Naive thymus-derived CD8-positive, alpha-beta T cell (primary cell): ENCODE measurements at regions not wholly inside any gene's neighbourhood (a gene's known extent, or its start where the extent isn't known, plus 50 kb on each side); places are given as distances from the start of the nearest gene placed in this dataset.

Source experiments
- ATAC-seq, 2 donors: fragments of 150-1000 bp; cut with Tn5 transposase in 1 of 2; sonication (Bioruptor Pico), chemical (Tn5 transposase) in 1 of 2; 1 replicate in 1 of 2; 2 replicates in 1 of 2; pipeline ENCODE4 v1.10.0; 2021; ENCODE audit warnings: mild to moderate bottlenecking in 2 of 2, moderate library complexity in 2 of 2
- POLR2A ChIA-PET: fragments of 350-600 bp; sonication (Branson Sonifier 250); formaldehyde crosslinking; loops from one replicate; lab custom pipeline; 2021; ENCODE audit warnings: antibody characterized with exemption; lab: Charles Lee
- DNase-seq, 10 donors: peaks; one replicate each; pipeline versions ENCODE4 v3.0.0 to v3.0.0-alpha.2; 2020 to 2022
- H3K27ac Mint-ChIP-seq, 10 donors: one replicate each; pipeline ENCODE4 v1.8.0; 2020 to 2022; ENCODE audit warnings: mild to moderate bottlenecking in 10 of 10, mixed read lengths in 10 of 10, moderate library complexity in 4 of 10, inconsistent platforms in 1 of 10
- H3K27me3 Mint-ChIP-seq, 5 donors: one replicate each; pipeline ENCODE4 v1.8.0; 2021 to 2022; ENCODE audit warnings: mixed read lengths in 5 of 5
- H3K36me3 Mint-ChIP-seq, 3 donors: one replicate each; pipeline ENCODE4 v1.8.0; 2020 to 2022; ENCODE audit warnings: mixed read lengths in 3 of 3, mild to moderate bottlenecking in 2 of 3, inconsistent platforms in 1 of 3
- H3K4me1 Mint-ChIP-seq, 4 donors: one replicate each; pipeline ENCODE4 v1.8.0; 2021 to 2022; ENCODE audit warnings: mixed read lengths in 4 of 4
- H3K4me3 Mint-ChIP-seq, 10 donors: one replicate each; pipeline ENCODE4 v1.8.0; 2020 to 2022; ENCODE audit warnings: mild to moderate bottlenecking in 10 of 10, mixed read lengths in 10 of 10, moderate library complexity in 6 of 10, inconsistent platforms in 1 of 10
- H3K9me3 Mint-ChIP-seq, 9 donors: one replicate each; pipeline ENCODE4 v1.8.0; 2020 to 2022; ENCODE audit warnings: mixed read lengths in 9 of 9, mild to moderate bottlenecking in 3 of 9, inconsistent platforms in 1 of 9, moderate library complexity in 1 of 9

- Mint-ChIP-seq H3K4me3 (no peak overlapping the region), H3K4me1 (no peaks in the 10 kb centered on the region), H3K36me3 (peaks cover 0 to 5% (median 1%) of the 10 kb centered on the region in 3 donors), H3K9me3 (no peaks in the 10 kb centered on the region), H3K27ac (no peak overlapping the region), H3K27me3 (peaks cover 0 to 4% (median 0%) of the 10 kb centered on the region in 5 donors)
- POLR2A ChIA-PET: no interaction called here
- DNase-seq: no peak
- no peak for ATAC-seq
Measured at GRCh38 chr2:217482056-217482710, 520.6 kb downstream of the TNS1 start.

- H3K27me3 Mint-ChIP-seq: peaks cover 0 to 4% (median 0%) of the 10 kb centered on the region in 5 donors
- peaks cover 0 to 5% (median 4%) of the 10 kb centered on the region in 3 donors for H3K36me3 Mint-ChIP-seq
- no peaks in the 10 kb centered on the region for H3K4me1 Mint-ChIP-seq
- H3K27ac Mint-ChIP-seq: no peak overlapping the region
- no peak for ATAC-seq
- no peaks in the 10 kb centered on the region for H3K9me3 Mint-ChIP-seq
- no peak for DNase-seq
- no peak overlapping the region for H3K4me3 Mint-ChIP-seq
- POLR2A ChIA-PET: no interaction called here
Measured at GRCh38 chr2:217481577-217481976, 521.2 kb downstream of the TNS1 start.

DNA sequence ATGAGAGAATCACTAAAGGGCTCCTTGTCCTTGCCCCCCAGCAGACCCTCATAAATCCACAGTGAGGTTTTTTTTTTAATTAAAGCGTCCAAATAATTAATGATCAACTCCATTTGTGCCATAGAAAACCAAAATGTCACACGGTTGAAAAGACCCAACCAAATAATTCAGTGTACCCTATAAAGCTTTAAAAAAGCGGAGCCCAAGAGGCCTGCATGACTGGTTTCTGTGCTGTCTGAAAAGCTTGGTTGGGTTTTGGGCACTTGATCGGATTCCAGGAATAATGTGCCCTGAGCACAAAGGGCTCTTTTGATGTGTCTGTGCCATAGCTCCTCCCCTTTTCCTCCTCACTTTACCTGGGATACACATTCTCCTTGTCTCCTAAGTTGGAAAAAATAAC is 523.2 kb downstream of the TNS1 start:
- Mint-ChIP-seq H3K27me3 (peaks cover 0 to 4% (median 0%) of the 10 kb centered on the region in 5 donors), H3K4me3 (no peak overlapping the region), H3K4me1 (no peaks in the 10 kb centered on the region), H3K9me3 (no peaks in the 10 kb centered on the region), H3K36me3 (peaks cover 0 to 8% (median 4%) of the 10 kb centered on the region in 3 donors), H3K27ac (no peak overlapping the region)
- DNase-seq (no peak), ATAC-seq (no peak)
- POLR2A ChIA-PET: no interaction called here

DNA sequence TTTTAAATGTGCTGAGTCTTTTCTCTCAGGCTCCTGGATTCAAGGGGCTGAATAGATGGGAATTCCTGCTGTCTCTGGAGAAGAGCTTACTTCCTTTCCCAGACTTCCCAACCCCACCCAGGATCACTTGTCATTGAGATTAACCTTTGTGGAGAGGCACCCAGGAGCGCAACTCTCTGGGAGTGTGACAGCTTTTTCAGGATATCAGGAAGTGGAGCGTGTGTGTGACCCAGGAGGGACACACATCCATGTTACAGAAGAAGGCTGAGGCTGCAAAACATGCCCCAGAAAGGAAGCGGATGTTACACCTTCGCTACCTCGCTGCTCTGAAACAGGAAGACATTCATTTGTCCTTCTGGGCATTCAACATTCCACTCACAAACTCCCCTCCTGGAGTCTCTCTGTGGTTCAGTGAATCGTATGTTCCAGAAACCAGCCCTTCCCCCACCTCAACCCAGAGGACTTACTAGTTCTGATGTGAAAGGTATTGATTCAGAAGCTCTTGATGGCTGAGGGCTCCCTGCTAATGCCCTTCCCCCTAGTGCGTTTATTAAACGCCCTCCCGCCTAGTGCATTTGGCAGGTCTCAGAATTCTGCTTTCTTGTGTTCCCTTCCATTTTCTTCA is 523.9 kb downstream of the TNS1 start:
- H3K27me3 Mint-ChIP-seq: peaks cover 0 to 4% (median 0%) of the 10 kb centered on the region in 5 donors
- POLR2A ChIA-PET: no interaction called here

DNA sequence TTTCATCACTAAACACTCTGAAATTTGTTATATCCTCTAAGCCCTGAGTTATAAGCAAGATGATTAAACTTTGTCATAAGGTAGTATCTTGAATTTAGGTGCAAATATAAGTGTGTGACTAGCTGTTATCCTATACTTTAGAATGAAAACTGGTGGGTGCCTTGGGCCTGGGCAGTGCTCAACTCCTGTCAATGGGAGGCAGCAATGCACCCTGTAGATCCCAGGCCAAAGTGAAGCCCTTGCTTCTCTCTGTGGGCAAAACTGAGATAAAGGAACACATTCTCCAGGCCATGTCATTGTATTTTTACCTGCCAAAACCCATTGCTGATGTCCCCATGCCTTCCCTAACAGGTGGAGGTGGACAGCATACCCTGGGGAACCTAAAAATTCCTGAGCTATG is 525.2 kb downstream of the TNS1 start:
- Mint-ChIP-seq H3K36me3 (peaks cover 0 to 12% (median 10%) of the 10 kb centered on the region in 3 donors), H3K27ac (no peak overlapping the region), H3K4me1 (no peaks in the 10 kb centered on the region), H3K4me3 (no peak overlapping the region), H3K27me3 (peaks cover 0 to 8% (median 0%) of the 10 kb centered on the region in 5 donors), H3K9me3 (no peaks in the 10 kb centered on the region)
- ATAC-seq: no peak
- POLR2A ChIA-PET: no interaction called here
- no peak for DNase-seq

More for the DNA sequence above, 523.9 kb downstream of the TNS1 start:
- ATAC-seq (no peak), DNase-seq (no peak)
- Mint-ChIP-seq H3K9me3 (no peaks in the 10 kb centered on the region), H3K4me3 (no peak overlapping the region), H3K36me3 (peaks cover 0 to 10% (median 6%) of the 10 kb centered on the region in 3 donors), H3K27ac (no peak overlapping the region), H3K4me1 (no peaks in the 10 kb centered on the region)

DNA sequence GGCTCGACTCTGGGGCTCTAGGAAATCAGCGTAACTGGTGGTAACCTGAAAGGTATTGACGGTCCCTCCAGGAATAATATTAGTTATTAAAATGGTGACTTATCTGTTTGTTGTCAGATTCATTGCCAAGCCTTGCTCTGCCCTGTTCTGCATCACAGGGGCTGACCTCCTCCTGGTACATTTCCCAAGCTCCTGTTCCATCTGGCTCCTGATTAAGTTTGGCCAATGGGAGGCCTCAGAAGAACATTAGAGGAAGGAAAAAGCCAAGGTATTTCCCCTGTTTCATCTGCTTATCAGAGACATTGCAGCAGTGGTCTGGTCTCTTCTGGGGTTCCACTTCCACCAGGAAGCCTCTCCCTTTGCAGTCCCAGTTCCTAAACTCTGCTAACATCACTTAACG is 527.0 kb downstream of the TNS1 start:
- DNase-seq: no peak
- H3K4me1 Mint-ChIP-seq: no peaks in the 10 kb centered on the region
- peaks cover 0 to 7% (median 0%) of the 10 kb centered on the region in 5 donors for H3K27me3 Mint-ChIP-seq
- no peak overlapping the region for H3K4me3 Mint-ChIP-seq
- H3K9me3 Mint-ChIP-seq: no peaks in the 10 kb centered on the region
- H3K27ac Mint-ChIP-seq: no peak overlapping the region
- no peak for ATAC-seq
- POLR2A ChIA-PET: no interaction called here
- peaks cover 0 to 15% (median 10%) of the 10 kb centered on the region in 3 donors for H3K36me3 Mint-ChIP-seq

GRCh38 chr2:217475101-217475500 is 527.7 kb downstream of the TNS1 start:
- Mint-ChIP-seq H3K27me3 (peaks cover 0 to 7% (median 0%) of the 10 kb centered on the region in 5 donors), H3K36me3 (peaks cover 0 to 15% (median 10%) of the 10 kb centered on the region in 3 donors), H3K4me3 (no peak overlapping the region), H3K9me3 (no peaks in the 10 kb centered on the region), H3K27ac (no peak overlapping the region), H3K4me1 (no peaks in the 10 kb centered on the region)
- POLR2A ChIA-PET: interaction anchor here (0.6 kb wide), 1 partner anchor 9 kb away, joined by 3 read pairs; no protein-coding TSS in a partner anchor
- ATAC-seq (no peak), DNase-seq (no peak)

DNA sequence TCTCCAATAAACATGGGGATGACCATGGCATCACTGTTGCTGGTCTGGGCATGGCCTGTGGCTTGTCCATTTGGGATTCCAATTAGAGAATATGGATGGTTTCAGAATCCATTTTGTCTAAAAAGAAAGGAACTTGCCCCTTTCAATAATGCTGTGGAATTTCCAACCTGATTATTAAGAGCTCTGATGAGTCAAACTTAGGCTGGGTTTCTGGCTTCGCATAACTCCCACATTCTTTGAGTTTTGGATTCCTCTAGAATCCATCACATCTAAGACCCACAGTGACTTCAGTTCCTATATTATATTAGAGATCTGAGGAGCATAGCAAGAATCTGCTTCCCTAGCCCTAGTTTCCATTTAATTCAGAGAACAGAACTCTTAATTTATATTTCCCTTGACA is 531.5 kb downstream of the TNS1 start:
- POLR2A ChIA-PET: no interaction called here
- ATAC-seq (no peak), DNase-seq (no peak)
- no peaks in the 10 kb centered on the region for H3K9me3 Mint-ChIP-seq
- H3K27me3 Mint-ChIP-seq: peaks cover 0 to 6% (median 0%) of the 10 kb centered on the region in 5 donors
- H3K36me3 Mint-ChIP-seq: peaks cover 6 to 13% (median 10%) of the 10 kb centered on the region in 3 donors
- H3K27ac Mint-ChIP-seq: no peak overlapping the region
- H3K4me3 Mint-ChIP-seq: no peak overlapping the region
- no peaks in the 10 kb centered on the region for H3K4me1 Mint-ChIP-seq

GRCh38 chr2:217469203-217469810 is 533.5 kb downstream of the TNS1 start:
- no peak overlapping the region for H3K27ac Mint-ChIP-seq
- H3K9me3 Mint-ChIP-seq: no peaks in the 10 kb centered on the region
- ATAC-seq: no peak
- POLR2A ChIA-PET: no interaction called here
- H3K4me3 Mint-ChIP-seq: no peak overlapping the region
- peaks cover 0 to 6% (median 0%) of the 10 kb centered on the region in 5 donors for H3K27me3 Mint-ChIP-seq
- no peak for DNase-seq
- H3K4me1 Mint-ChIP-seq: no peaks in the 10 kb centered on the region
- H3K36me3 Mint-ChIP-seq: peaks cover 5 to 15% (median 6%) of the 10 kb centered on the region in 3 donors

DNA sequence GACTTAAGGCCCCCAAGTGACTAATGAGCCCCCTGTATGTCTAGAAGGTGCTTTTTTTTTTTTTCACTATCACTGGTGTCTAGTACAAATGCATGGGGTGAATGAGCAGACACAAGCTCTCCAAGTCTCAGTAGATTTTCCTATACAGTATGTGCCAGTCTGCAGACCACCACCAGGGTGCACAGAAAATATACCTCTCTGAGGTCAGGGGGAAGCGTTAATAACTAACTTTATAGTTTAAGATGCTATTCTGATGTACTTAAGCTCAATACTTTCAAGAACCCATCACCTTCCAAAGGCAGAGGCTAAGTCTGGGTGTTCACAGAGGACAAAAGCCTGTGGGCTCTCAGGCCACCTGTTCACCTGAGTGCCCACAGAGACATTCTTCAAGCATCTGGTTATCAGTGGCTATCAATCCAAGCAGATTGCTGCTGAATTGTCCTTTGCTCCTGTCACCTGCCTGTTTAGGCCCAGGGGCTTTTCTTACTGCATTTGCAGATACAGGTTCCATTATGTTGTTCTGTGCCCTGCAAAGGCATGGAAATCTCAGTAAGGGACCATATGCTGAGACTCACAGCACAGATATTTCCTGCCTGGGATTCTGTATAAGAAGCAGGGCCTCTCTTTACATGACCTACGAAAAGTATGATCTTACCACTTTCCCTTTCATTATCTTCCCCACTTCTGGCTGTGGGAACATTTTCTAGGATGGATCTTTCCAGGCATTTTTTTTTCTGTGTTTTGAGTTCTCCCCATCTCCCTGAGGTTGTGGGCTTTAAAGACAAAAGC is 534.6 kb downstream of the TNS1 start:
- no peak overlapping the region for H3K27ac Mint-ChIP-seq
- peaks cover 5 to 12% (median 6%) of the 10 kb centered on the region in 3 donors for H3K36me3 Mint-ChIP-seq
- no peaks in the 10 kb centered on the region for H3K4me1 Mint-ChIP-seq
- ATAC-seq (no peak), DNase-seq (no peak)
- no peaks in the 10 kb centered on the region for H3K9me3 Mint-ChIP-seq
- no peak overlapping the region for H3K4me3 Mint-ChIP-seq
- POLR2A ChIA-PET: no interaction called here
- peaks cover 0 to 6% (median 0%) of the 10 kb centered on the region in 5 donors for H3K27me3 Mint-ChIP-seq

DNA sequence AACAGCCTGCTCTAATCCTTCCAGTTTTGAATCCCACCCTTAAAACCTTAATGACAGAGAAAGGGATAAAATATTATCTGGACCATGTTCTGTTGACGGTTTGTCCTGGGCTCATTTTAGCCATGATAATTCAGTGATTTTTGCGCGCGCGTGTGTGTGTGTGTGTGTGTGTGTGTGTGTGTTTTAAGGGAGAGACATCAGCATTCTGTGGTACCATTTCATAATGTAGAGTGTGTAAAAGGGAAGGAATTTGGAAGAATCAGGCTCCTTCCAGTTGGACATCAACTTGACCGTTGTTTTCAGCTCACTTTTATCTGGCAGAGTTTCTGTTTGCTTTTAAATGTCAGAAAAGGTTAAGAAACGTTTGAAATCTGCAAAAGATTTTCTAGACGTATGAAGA is 535.5 kb downstream of the TNS1 start:
- H3K9me3 Mint-ChIP-seq: no peaks in the 10 kb centered on the region
- no peak for ATAC-seq
- DNase-seq: no peak

DNA sequence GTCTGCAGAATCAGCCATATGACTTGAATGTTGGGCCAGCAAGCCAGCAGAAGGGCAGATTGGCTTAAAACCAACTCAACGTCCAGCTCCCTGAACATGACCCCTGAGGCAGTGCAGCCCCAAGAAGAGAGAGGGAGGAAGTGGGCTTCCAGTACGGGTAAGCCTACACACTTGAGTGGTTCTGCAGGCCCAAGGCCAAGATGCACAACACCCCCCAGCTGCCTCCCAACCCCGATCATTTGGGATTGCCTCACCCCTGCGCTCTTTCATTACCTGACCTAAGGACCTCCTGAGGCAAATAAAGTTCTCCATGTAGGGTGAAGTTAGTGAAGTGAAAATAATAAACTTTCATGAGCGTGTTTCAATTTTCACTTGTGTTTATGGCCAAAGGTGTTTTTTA is 536.0 kb downstream of the TNS1 start:
- no peak for DNase-seq
- H3K9me3 Mint-ChIP-seq: no peaks in the 10 kb centered on the region
- no peak overlapping the region for H3K27ac Mint-ChIP-seq
- peaks cover 0 to 3% (median 0%) of the 10 kb centered on the region in 5 donors for H3K27me3 Mint-ChIP-seq
- H3K4me1 Mint-ChIP-seq: no peaks in the 10 kb centered on the region
- POLR2A ChIA-PET: interaction anchor here (1.0 kb wide), 1 partner anchor 8 kb away, joined by 3 read pairs; no protein-coding TSS in a partner anchor
- H3K36me3 Mint-ChIP-seq: peaks cover 5 to 7% (median 6%) of the 10 kb centered on the region in 3 donors
- ATAC-seq: no peak
- H3K4me3 Mint-ChIP-seq: no peak overlapping the region

More for the DNA sequence above, 535.5 kb downstream of the TNS1 start:
- Mint-ChIP-seq H3K27me3 (peaks cover 0 to 3% (median 0%) of the 10 kb centered on the region in 5 donors), H3K4me1 (no peaks in the 10 kb centered on the region), H3K27ac (no peak overlapping the region), H3K36me3 (peaks cover 5 to 7% (median 6%) of the 10 kb centered on the region in 3 donors), H3K4me3 (no peak overlapping the region)
- POLR2A ChIA-PET: no interaction called here
